ENCODE measurements at regions not wholly inside any gene's neighbourhood (a gene's known extent, or its start where the extent isn't known, plus 50 kb on each side); places are given as distances from the start of the nearest gene placed in this dataset.

GRCh38 chr2:40751981-40752380, 300.1 kb upstream of the SLC8A1 start:
- Histone ChIP-seq H3K79me2 (ENCODE audit: control insufficient read depth, insufficient read depth, low read length, poor library complexity) (no peaks in the 10 kb centered on the region), H4K12ac (ENCODE audit: low read depth, low read length) (no peak overlapping the region), H2BK12ac (ENCODE audit: low read length) (no peak overlapping the region), H3K23ac (ENCODE audit: low read length) (no peak overlapping the region), H2BK120ac (ENCODE audit: insufficient read depth, low read length, poor library complexity) (no peak overlapping the region), H3K27ac (ENCODE audit: low read depth, low read length) (no peak overlapping the region), H3K4me3 (ENCODE audit: low read depth, low read length) (no peak overlapping the region), H3K27me3 (ENCODE audit: insufficient read depth, low read length) (no peaks in the 10 kb centered on the region), H2AK5ac (ENCODE audit: low read length) (no peak overlapping the region), H3K79me1 (ENCODE audit: low read length) (no peaks in the 10 kb centered on the region), H3K4me2 (ENCODE audit: low read length) (no peak overlapping the region), H3K14ac (ENCODE audit: low read length) (no peak overlapping the region), H4K8ac (ENCODE audit: low read depth, low read length) (no peak overlapping the region), H3K9me3 (ENCODE audit: insufficient read depth, low read depth, low read length) (no peaks in the 10 kb centered on the region), H2AFZ (ENCODE audit: insufficient read depth, low read length, poor library complexity) (no peak overlapping the region), H3K36me3 (ENCODE audit: control insufficient read depth in 1 of 2, insufficient read depth in 2 of 2, low read length in 2 of 2) (no peaks in the 10 kb centered on the region), H3K18ac (ENCODE audit: low read length) (no peak overlapping the region), H3K4ac (ENCODE audit: low read depth, low read length) (no peak overlapping the region), H3K4me1 (ENCODE audit: control insufficient read depth in 1 of 2, insufficient read depth in 2 of 2, low read length in 2 of 2) (no peaks in the 10 kb centered on the region), H2BK5ac (ENCODE audit: low read depth, low read length, poor library complexity) (no peak overlapping the region), H4K91ac (ENCODE audit: low read depth, low read length) (no peak overlapping the region), H3K9ac (ENCODE audit: low read length) (no peak overlapping the region)
- DNase-seq, result no peak
- no CpG with 5 or more reads among the region's 1 CpG for WGBS (ENCODE audit: extremely low coverage, insufficient coverage, insufficient read length)

DNA sequence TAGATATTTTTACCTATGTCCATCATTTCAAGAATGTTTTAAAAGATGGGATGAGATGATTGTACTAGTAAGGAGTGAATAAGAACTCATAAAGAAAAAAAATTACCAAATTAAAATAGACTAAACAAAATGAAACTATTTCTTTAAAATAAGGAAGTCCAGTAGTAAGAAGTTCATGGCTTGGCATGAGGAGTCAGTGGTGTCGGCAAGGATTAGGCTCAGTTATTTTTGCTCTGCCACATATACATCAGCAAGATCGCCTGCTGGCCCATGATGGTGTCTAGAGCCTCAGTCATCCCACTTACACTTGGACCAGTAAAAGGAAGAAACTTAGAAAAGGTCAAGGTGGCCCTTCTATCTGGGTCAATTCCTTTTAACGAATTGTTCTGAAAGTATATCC, 300.9 kb upstream of the SLC8A1 start:
- H4K8ac ChIP-seq (ENCODE audit: low read depth, low read length), result no peak overlapping the region
- no peak overlapping the region for H3K14ac ChIP-seq (ENCODE audit: low read length)
- no peaks in the 10 kb centered on the region for H3K27me3 ChIP-seq (ENCODE audit: insufficient read depth, low read length)
- no peak overlapping the region for H2BK12ac ChIP-seq (ENCODE audit: low read length)
- no peak overlapping the region for H3K23ac ChIP-seq (ENCODE audit: low read length)
- no peak overlapping the region for H2AK5ac ChIP-seq (ENCODE audit: low read length)
- no peak overlapping the region for H3K9ac ChIP-seq (ENCODE audit: low read length)
- H3K4me1 ChIP-seq (ENCODE audit: control insufficient read depth in 1 of 2, insufficient read depth in 2 of 2, low read length in 2 of 2), result no peaks in the 10 kb centered on the region
- H3K18ac ChIP-seq (ENCODE audit: low read length), result no peak overlapping the region
- H2BK120ac ChIP-seq (ENCODE audit: insufficient read depth, low read length, poor library complexity), result no peak overlapping the region
- no peaks in the 10 kb centered on the region for H3K9me3 ChIP-seq (ENCODE audit: insufficient read depth, low read depth, low read length)
- H4K12ac ChIP-seq (ENCODE audit: low read depth, low read length), result no peak overlapping the region
- H3K36me3 ChIP-seq (ENCODE audit: control insufficient read depth in 1 of 2, insufficient read depth in 2 of 2, low read length in 2 of 2), result no peaks in the 10 kb centered on the region
- no peak overlapping the region for H2BK5ac ChIP-seq (ENCODE audit: low read depth, low read length, poor library complexity)
- H3K27ac ChIP-seq (ENCODE audit: low read depth, low read length), result no peak overlapping the region
- no peaks in the 10 kb centered on the region for H3K79me2 ChIP-seq (ENCODE audit: control insufficient read depth, insufficient read depth, low read length, poor library complexity)
- H3K4me2 ChIP-seq (ENCODE audit: low read length), result no peak overlapping the region
- H3K4ac ChIP-seq (ENCODE audit: low read depth, low read length), result no peak overlapping the region
- no CpG with 5 or more reads among the region's 3 CpGs for WGBS (ENCODE audit: extremely low coverage, insufficient coverage, insufficient read length)
- no peak overlapping the region for H2AFZ ChIP-seq (ENCODE audit: insufficient read depth, low read length, poor library complexity)
- no peak overlapping the region for H4K91ac ChIP-seq (ENCODE audit: low read depth, low read length)
- H3K4me3 ChIP-seq (ENCODE audit: low read depth, low read length), result no peak overlapping the region
- DNase-seq, result no peak
- H3K79me1 ChIP-seq (ENCODE audit: low read length), result no peaks in the 10 kb centered on the region

DNA sequence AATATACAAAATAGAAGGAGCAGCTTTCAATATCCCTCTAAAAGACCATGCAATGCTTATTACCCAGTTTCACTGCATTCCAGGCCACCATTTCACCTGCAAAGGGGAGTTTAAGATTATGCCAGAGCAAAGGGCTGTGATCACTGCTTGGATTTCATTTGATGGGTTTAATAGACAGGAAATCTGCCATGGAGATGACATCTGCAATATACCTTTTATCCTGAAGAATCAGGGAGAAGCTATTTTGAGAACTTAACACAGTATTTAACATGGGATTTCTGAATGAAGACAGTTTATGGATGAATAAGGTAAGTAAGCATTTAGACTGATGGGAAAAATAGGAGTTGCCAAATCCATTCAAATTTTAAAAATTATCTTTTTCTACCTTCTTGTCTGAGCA, 303.0 kb upstream of the SLC8A1 start:
- Histone ChIP-seq H3K27ac (ENCODE audit: low read depth, low read length) (no peak overlapping the region), H3K36me3 (ENCODE audit: control insufficient read depth in 1 of 2, insufficient read depth in 2 of 2, low read length in 2 of 2) (no peaks in the 10 kb centered on the region), H2BK5ac (ENCODE audit: low read depth, low read length, poor library complexity) (no peak overlapping the region), H2AFZ (ENCODE audit: insufficient read depth, low read length, poor library complexity) (no peak overlapping the region), H3K4ac (ENCODE audit: low read depth, low read length) (no peak overlapping the region), H3K4me2 (ENCODE audit: low read length) (no peak overlapping the region), H3K9ac (ENCODE audit: low read length) (no peak overlapping the region), H3K18ac (ENCODE audit: low read length) (no peak overlapping the region), H3K79me2 (ENCODE audit: control insufficient read depth, insufficient read depth, low read length, poor library complexity) (no peaks in the 10 kb centered on the region), H3K27me3 (ENCODE audit: insufficient read depth, low read length) (no peaks in the 10 kb centered on the region), H3K23ac (ENCODE audit: low read length) (no peak overlapping the region), H3K79me1 (ENCODE audit: low read length) (no peaks in the 10 kb centered on the region), H2BK12ac (ENCODE audit: low read length) (no peak overlapping the region), H4K12ac (ENCODE audit: low read depth, low read length) (no peak overlapping the region), H3K14ac (ENCODE audit: low read length) (no peak overlapping the region), H4K8ac (ENCODE audit: low read depth, low read length) (no peak overlapping the region), H3K9me3 (ENCODE audit: insufficient read depth, low read depth, low read length) (no peaks in the 10 kb centered on the region), H3K4me1 (ENCODE audit: control insufficient read depth in 1 of 2, insufficient read depth in 2 of 2, low read length in 2 of 2) (no peaks in the 10 kb centered on the region), H3K4me3 (ENCODE audit: low read depth, low read length) (no peak overlapping the region), H2BK120ac (ENCODE audit: insufficient read depth, low read length, poor library complexity) (no peak overlapping the region), H2AK5ac (ENCODE audit: low read length) (no peak overlapping the region), H4K91ac (ENCODE audit: low read depth, low read length) (no peak overlapping the region)
- DNase-seq, result no peak

DNA sequence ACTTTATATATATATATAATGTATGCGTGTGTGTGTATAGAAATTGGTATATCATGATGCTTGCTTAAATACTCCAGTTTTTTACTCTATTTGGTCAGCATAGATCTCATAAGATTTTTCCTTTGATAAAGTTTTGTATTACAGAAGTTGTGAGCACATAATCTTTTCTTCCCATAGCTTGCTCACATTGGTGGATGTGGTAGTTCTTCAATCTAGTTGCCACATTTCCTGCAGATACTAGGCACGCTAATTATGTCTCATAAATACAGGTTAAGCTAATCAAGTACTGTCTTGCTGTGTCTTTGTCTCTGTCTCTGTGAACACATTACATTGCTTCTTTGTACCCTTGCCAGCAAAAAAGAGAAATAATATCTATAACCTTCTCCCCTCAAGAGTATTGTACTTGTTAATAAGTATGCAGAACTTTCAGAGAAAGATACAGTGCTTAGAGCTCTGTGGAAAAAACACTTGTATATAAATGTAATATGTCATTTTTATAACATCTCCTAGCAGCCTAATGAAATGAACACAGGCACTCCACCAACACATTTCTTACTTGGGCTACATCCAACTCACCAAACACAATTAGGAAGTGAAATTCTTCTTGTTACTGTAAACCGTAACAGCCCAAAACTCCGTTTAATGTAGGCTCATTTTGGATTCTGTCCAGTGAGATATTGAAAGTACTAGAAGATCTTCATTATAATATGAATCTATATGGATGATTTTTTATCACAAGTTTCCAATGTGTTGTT, 306.7 kb upstream of the SLC8A1 start:
- H3K4me3 ChIP-seq (ENCODE audit: low read depth, low read length), result no peak overlapping the region
- no peak overlapping the region for H2BK5ac ChIP-seq (ENCODE audit: low read depth, low read length, poor library complexity)
- H3K4ac ChIP-seq (ENCODE audit: low read depth, low read length), result no peak overlapping the region
- no peak overlapping the region for H3K4me2 ChIP-seq (ENCODE audit: low read length)
- H4K8ac ChIP-seq (ENCODE audit: low read depth, low read length), result no peak overlapping the region
- H3K18ac ChIP-seq (ENCODE audit: low read length), result no peak overlapping the region
- no peaks in the 10 kb centered on the region for H3K27me3 ChIP-seq (ENCODE audit: insufficient read depth, low read length)
- H2BK12ac ChIP-seq (ENCODE audit: low read length), result no peak overlapping the region
- H3K23ac ChIP-seq (ENCODE audit: low read length), result no peak overlapping the region
- no peak overlapping the region for H2BK120ac ChIP-seq (ENCODE audit: insufficient read depth, low read length, poor library complexity)
- H3K79me1 ChIP-seq (ENCODE audit: low read length), result no peaks in the 10 kb centered on the region
- no peak overlapping the region for H4K12ac ChIP-seq (ENCODE audit: low read depth, low read length)
- H3K27ac ChIP-seq (ENCODE audit: low read depth, low read length), result no peak overlapping the region
- no peaks in the 10 kb centered on the region for H3K9me3 ChIP-seq (ENCODE audit: insufficient read depth, low read depth, low read length)
- no peaks in the 10 kb centered on the region for H3K4me1 ChIP-seq (ENCODE audit: control insufficient read depth in 1 of 2, insufficient read depth in 2 of 2, low read length in 2 of 2)
- H3K9ac ChIP-seq (ENCODE audit: low read length), result no peak overlapping the region
- WGBS (ENCODE audit: extremely low coverage, insufficient coverage, insufficient read length), result no CpG with 5 or more reads among the region's 4 CpGs
- no peaks in the 10 kb centered on the region for H3K36me3 ChIP-seq (ENCODE audit: control insufficient read depth in 1 of 2, insufficient read depth in 2 of 2, low read length in 2 of 2)
- no peaks in the 10 kb centered on the region for H3K79me2 ChIP-seq (ENCODE audit: control insufficient read depth, insufficient read depth, low read length, poor library complexity)
- no peak for DNase-seq
- no peak overlapping the region for H2AFZ ChIP-seq (ENCODE audit: insufficient read depth, low read length, poor library complexity)
- H4K91ac ChIP-seq (ENCODE audit: low read depth, low read length), result no peak overlapping the region
- H3K14ac ChIP-seq (ENCODE audit: low read length), result no peak overlapping the region
- H2AK5ac ChIP-seq (ENCODE audit: low read length), result no peak overlapping the region

All from trophoblast cell (in vitro differentiated cells and primary cell).